SK-N-MC (cell line): ENCODE measurements at regions not wholly inside any gene's neighbourhood (a gene's known extent, or its start where the extent isn't known, plus 50 kb on each side); places are given as distances from the start of the nearest gene placed in this dataset.

Source experiments
- DNase-seq: peaks from one replicate; pipeline ENCODE4 v3.0.0-alpha.2; 2011; ENCODE audit warnings: low read depth, low spot score
- H3K27ac ChIP-seq: fragments of 200-600 bp; sonication (generic); 2 replicates; pipeline ENCODE4 v1.5.1; 2016; ENCODE audit warnings: mixed run types
- H3K36me3 ChIP-seq: fragments of 200-600 bp; sonication (generic); 2 replicates; pipeline ENCODE4 v1.6.1; 2017; ENCODE audit warnings: antibody characterized with exemption, low read length, mixed read lengths; ENCODE audit not compliant: insufficient read depth
- H3K4me3 ChIP-seq: fragments of 200-600 bp; sonication (generic); 2 replicates; pipeline ENCODE4 v1.5.1; 2016
- H3K9ac ChIP-seq: fragments of 200-600 bp; sonication (generic); 2 replicates; pipeline ENCODE4 v1.8.0; 2017; ENCODE audit warnings: mixed run types, mixed read lengths; ENCODE audit not compliant: insufficient read length
- H3K9me3 ChIP-seq: fragments of 200-600 bp; sonication (generic); 2 replicates; pipeline ENCODE4 v1.6.1; 2017; ENCODE audit warnings: low read depth, mild to moderate bottlenecking, antibody characterized with exemption, low read length, moderate library complexity, mixed read lengths
- EZH2 ChIP-seq: fragments of 200-600 bp; sonication (generic); IDR thresholded peaks from one replicate; pipeline ENCODE4 v1.6.1; 2017; ENCODE audit warnings: antibody characterized with exemption
- FOXP2 ChIP-seq: optimal IDR thresholded peaks from 2 replicates; pipeline ENCODE3; 2011; ENCODE audit warnings: mild to moderate bottlenecking, moderate library complexity; ENCODE audit not compliant: insufficient read depth; ENCODE audit errors: extremely low read length, control extremely low read depth
- POLR2AphosphoS5 ChIP-seq: IDR thresholded peaks from 2 replicates; pipeline ENCODE4 v1.6.1; 2012; ENCODE audit warnings: mild to moderate bottlenecking, low read depth, low read length, borderline replicate concordance

DNA sequence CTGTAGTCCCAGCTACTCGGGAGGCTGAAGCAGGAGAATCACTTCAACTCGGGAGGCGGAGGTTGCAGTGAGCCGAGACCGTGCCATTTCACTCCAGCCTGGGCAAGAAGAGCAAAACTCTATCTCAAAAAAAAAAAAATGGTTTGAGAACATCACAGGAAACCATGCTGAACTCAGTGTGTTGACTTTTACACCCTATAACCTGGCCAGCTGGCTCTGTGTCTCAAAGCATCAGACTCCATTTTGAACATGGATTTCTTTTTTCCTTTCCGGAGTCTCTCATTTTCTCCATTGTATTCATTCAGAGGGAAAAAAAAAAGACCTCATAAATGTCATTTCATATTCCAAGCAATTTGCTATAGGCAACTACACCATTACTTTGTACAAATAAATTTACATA lies 63.2 kb upstream of the FOXN3 start:
- Histone ChIP-seq H3K27ac (peak overlapping the region; percentile 89), H3K9me3 (no peaks in the 10 kb centered on the region), H3K36me3 (no peaks in the 10 kb centered on the region), H3K9ac (no peak overlapping the region), H3K4me3 (peak overlapping the region; percentile 16; the same call in 1 of the 2 replicates)
- no peak for TF ChIP-seq EZH2
- DNase-seq: peak; percentile 26

DNA sequence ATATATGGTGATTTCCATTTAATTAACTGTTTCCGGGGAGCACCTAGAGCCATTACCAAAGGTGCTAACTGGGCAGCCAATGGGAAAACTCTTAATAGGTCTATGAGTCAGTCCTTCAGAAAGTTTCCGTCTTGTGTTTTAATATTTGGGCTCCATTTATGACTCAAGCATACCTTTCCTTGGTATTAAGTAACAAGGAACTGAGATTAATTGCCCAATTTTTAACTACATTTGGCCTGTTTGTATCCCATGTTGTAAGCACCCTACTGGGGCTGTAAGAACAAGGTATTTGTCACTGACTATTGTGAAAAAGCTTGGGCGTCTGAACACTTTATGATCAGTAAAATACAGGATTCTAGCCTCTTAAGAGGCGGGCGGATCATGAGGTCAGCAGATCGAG lies 62.8 kb upstream of the FOXN3 start:
- Histone ChIP-seq H3K9ac (no peak overlapping the region), H3K4me3 (no peak overlapping the region), H3K27ac (peak overlapping the region; percentile 48; the same call in 1 of the 2 replicates), H3K36me3 (no peaks in the 10 kb centered on the region), H3K9me3 (no peaks in the 10 kb centered on the region)
- no peak for TF ChIP-seq EZH2
- TF ChIP-seq FOXP2: no peak
- no peak for TF ChIP-seq POLR2AphosphoS5
- DNase-seq: no peak

DNA sequence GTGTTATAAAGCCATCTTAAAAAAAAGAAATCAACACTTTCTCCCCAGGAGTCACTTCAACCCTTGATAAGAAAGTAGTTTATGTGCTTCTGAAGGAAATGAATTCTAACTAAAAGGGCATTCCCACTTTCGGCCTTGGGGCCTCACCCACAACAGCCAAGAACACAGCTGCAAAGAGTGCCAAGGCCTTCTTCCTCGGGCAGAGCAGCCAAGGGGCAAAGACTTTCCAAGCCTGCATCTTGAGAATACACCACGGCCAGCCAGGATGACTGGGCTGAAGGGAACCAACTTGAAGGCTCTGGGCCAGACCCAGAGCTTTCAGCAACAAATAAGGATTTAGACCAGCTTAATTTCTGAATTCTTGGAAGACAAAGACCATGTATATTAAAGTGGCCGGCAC lies 60.4 kb upstream of the FOXN3 start:
- DNase-seq: no peak
- H3K9ac ChIP-seq: no peak overlapping the region

DNA sequence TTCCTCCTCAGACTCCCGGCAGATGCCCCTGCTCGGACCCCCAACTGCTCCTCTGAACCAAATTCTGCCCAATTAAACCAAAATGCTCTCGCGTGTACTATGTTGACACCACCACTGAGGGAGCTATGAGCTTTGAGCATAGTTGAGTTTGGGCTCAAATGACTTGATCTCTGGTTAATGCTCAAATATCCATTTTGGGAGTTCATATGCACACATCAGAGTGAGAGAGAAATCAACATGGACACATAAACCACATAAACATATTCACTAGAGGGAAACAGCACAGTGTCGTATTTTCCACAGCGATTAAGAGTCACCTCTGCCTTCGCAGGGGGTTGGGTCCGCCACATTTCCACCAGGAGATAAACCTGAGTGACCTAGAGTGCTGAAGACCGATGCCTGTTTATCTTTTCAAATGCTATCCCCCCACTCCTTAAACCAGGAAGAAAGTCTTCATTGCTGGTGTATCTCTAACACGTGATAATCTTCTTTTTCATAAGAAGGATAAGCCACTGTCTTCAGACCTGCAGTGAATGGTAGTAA lies 59.4 kb upstream of the FOXN3 start:
- Histone ChIP-seq H3K4me3 (no peak overlapping the region), H3K9me3 (no peaks in the 10 kb centered on the region), H3K36me3 (no peaks in the 10 kb centered on the region), H3K9ac (no peak overlapping the region), H3K27ac (no peak overlapping the region)
- TF ChIP-seq FOXP2 (no peak), POLR2AphosphoS5 (no peak), EZH2 (no peak)
- DNase-seq: no peak

More for the DNA sequence above, 60.4 kb upstream of the FOXN3 start:
- H3K36me3 ChIP-seq: no peaks in the 10 kb centered on the region
- no peaks in the 10 kb centered on the region for H3K9me3 ChIP-seq
- H3K27ac ChIP-seq: peak overlapping the region; percentile 56; the same call in 1 of the 2 replicates
- TF ChIP-seq EZH2 (no peak), POLR2AphosphoS5 (no peak), FOXP2 (no peak)
- peak overlapping the region; percentile 32; the same call in 1 of the 2 replicates for H3K4me3 ChIP-seq

DNA sequence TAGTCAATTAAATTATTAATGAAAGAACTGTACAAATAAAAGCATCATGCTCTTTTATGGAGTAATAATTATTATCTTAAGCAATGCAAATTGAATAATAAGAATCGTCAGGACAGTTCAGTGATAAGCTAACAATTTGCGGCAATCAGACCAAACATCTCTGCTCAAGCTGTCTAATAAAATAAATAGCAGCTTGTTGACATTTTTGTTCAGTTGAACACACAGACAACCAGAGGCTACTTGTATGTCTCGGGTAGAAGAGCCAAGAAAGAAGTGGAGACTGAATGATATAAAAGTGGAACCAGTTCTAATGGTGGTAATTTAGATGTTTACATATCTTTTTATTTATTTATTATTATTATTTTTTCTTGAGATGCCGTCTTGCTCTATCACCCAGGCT lies 57.4 kb upstream of the FOXN3 start:
- DNase-seq: no peak
- Histone ChIP-seq H3K36me3 (no peaks in the 10 kb centered on the region), H3K27ac (no peak overlapping the region), H3K4me3 (no peak overlapping the region), H3K9me3 (no peaks in the 10 kb centered on the region), H3K9ac (no peak overlapping the region)
- TF ChIP-seq FOXP2: no peak
- TF ChIP-seq EZH2: no peak
- no peak for TF ChIP-seq POLR2AphosphoS5

DNA sequence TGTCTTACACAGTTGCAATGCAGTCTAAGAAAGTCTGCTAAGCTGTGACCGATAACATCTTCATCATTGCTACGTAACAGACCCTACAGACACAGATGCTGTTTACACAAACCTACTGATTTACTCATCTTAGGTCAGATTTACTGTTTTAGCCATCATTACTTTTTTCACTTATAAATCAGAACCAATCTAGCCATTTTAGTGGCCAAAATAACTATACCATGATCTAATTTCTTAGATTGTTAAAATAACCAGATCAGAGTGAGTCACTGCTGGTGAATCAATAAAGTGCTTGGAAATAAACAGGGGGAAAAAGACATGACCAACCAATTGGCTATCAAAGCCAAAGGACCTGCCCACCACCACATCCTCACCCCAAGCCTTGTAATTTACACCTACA lies 57.0 kb upstream of the FOXN3 start:
- H3K36me3 ChIP-seq: no peaks in the 10 kb centered on the region
- no peak overlapping the region for H3K4me3 ChIP-seq
- H3K9me3 ChIP-seq: no peaks in the 10 kb centered on the region
- no peak overlapping the region for H3K27ac ChIP-seq
- TF ChIP-seq EZH2 (no peak), POLR2AphosphoS5 (no peak), FOXP2 (no peak)
- no peak overlapping the region for H3K9ac ChIP-seq
- DNase-seq: no peak

DNA sequence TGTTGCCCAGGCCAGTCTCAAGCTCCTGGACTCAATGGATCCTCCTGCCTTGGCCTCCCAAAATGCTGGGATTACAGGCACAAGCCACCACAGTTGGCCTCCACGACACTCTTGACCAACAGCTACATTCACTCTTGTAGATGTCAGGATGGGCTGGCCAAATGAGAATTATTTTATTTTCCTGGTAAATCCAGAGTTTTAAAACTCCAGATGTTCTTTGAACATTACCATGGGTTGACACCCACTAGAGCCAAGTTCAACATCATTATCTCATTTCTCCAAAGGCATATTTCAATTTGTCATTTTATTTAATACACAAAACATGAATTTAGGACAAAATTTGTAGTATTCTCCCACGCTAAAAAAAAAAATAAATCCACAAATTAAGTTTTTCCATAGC lies 56.5 kb upstream of the FOXN3 start:
- DNase-seq: no peak
- no peak overlapping the region for H3K9ac ChIP-seq
- no peak for TF ChIP-seq EZH2
- no peak for TF ChIP-seq POLR2AphosphoS5
- no peak overlapping the region for H3K4me3 ChIP-seq
- H3K9me3 ChIP-seq: no peaks in the 10 kb centered on the region
- no peaks in the 10 kb centered on the region for H3K36me3 ChIP-seq
- no peak overlapping the region for H3K27ac ChIP-seq

DNA sequence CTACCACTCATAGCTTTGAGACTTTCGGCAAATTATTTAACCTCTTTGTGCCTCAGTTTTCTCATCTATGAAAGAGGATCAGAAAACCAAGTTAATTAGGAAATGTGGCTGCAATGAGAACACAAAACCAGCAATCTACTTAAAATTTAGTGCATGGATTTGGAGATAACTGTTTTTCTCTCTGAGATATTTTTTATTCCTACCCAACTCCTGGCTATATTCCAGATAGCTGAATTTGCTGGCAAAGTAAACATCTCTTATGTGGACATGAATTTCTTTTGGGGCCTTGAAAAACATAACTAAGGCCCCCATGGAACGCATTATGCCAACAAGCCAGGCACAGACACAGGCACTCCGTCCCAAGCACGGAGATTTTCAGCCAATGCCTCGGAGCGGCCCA lies 53.4 kb upstream of the FOXN3 start:
- Histone ChIP-seq H3K27ac (no peak overlapping the region), H3K36me3 (no peaks in the 10 kb centered on the region), H3K4me3 (no peak overlapping the region), H3K9ac (no peak overlapping the region), H3K9me3 (no peaks in the 10 kb centered on the region)
- DNase-seq: no peak
- TF ChIP-seq EZH2 (no peak), FOXP2 (no peak), POLR2AphosphoS5 (no peak)
